ENCODE measurements at regions not wholly inside any gene's neighbourhood (a gene's known extent, or its start where the extent isn't known, plus 50 kb on each side); places are given as distances from the start of the nearest gene placed in this dataset.
A peak's percentile ranks its signal among the peaks of the same experiment; 100 is the strongest.

- Histone ChIP-seq H4K20me1 (ENCODE audit: insufficient read depth, low read length) (no peaks in the 10 kb centered on the region), H3K79me2 (ENCODE audit: insufficient read depth, low read length) (no peaks in the 10 kb centered on the region), H2AFZ (ENCODE audit: low read length) (no peak overlapping the region), H3K9me3 (ENCODE audit: low read depth, low read length) (no peaks in the 10 kb centered on the region), H3K4me3 (ENCODE audit: insufficient read depth, low read length) (no peak overlapping the region), H3K36me3 (ENCODE audit: insufficient read depth, low read length) (no peaks in the 10 kb centered on the region), H3K4me1 (ENCODE audit: insufficient read depth, low read length) (peaks cover 27% of the 10 kb centered on the region), H3K27me3 (ENCODE audit: insufficient read depth, low read length) (peaks cover 4% of the 10 kb centered on the region), H3K4me2 (ENCODE audit: insufficient read depth, low read length) (no peak overlapping the region), H3K27ac (ENCODE audit: low read depth, low read length) (peak overlapping the region; percentile 19)
- TF ChIP-seq, protein P1, sequence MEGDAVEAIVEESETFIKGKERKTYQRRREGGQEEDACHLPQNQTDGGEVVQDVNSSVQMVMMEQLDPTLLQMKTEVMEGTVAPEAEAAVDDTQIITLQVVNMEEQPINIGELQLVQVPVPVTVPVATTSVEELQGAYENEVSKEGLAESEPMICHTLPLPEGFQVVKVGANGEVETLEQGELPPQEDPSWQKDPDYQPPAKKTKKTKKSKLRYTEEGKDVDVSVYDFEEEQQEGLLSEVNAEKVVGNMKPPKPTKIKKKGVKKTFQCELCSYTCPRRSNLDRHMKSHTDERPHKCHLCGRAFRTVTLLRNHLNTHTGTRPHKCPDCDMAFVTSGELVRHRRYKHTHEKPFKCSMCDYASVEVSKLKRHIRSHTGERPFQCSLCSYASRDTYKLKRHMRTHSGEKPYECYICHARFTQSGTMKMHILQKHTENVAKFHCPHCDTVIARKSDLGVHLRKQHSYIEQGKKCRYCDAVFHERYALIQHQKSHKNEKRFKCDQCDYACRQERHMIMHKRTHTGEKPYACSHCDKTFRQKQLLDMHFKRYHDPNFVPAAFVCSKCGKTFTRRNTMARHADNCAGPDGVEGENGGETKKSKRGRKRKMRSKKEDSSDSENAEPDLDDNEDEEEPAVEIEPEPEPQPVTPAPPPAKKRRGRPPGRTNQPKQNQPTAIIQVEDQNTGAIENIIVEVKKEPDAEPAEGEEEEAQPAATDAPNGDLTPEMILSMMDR (IDR thresholded peaks at IDR 0.05; ENCODE audit: extremely low read depth, low read depth, low read length): no peak
- DNase-seq (ENCODE audit: insufficient read length, low spot score, missing footprints): no peak
These were observed 54.8 kb upstream of the DLG1 start for GRCh38 chr3:197353001-197353866.

DNA sequence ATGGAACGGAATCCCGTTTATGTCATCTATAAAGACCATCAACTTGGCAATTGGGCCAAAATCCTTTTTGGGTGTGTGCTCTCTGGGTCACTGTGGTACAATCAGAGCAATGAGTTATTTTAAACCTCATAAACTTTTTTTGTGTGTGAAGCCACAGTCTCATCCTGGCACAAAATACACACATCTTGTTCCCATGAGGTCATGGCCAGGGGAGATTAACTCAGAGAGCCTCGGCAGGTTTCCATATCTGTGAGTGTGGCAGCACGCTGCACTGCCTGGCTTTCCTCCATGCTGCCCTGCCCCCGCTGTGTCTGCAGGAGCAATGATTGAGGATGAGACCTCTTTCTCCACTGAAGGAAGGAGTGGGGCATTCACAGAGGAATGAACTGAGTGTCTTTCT lies 54.0 kb upstream of the DLG1 start:
- no peak overlapping the region for H3K4me3 ChIP-seq (ENCODE audit: insufficient read depth, low read length)
- no peak overlapping the region for H3K4me2 ChIP-seq (ENCODE audit: insufficient read depth, low read length)
- TF ChIP-seq, protein P1 (IDR thresholded peaks at IDR 0.05; ENCODE audit: extremely low read depth, low read depth, low read length): no peak
- H4K20me1 ChIP-seq (ENCODE audit: insufficient read depth, low read length): no peaks in the 10 kb centered on the region
- no peaks in the 10 kb centered on the region for H3K79me2 ChIP-seq (ENCODE audit: insufficient read depth, low read length)
- peaks cover 27% of the 10 kb centered on the region for H3K4me1 ChIP-seq (ENCODE audit: insufficient read depth, low read length)
- H3K9me3 ChIP-seq (ENCODE audit: low read depth, low read length): no peaks in the 10 kb centered on the region
- H2AFZ ChIP-seq (ENCODE audit: low read length): no peak overlapping the region
- no peaks in the 10 kb centered on the region for H3K36me3 ChIP-seq (ENCODE audit: insufficient read depth, low read length)
- H3K27ac ChIP-seq (ENCODE audit: low read depth, low read length): no peak overlapping the region
- peak; percentile 91 for DNase-seq (ENCODE audit: insufficient read length, low spot score, missing footprints)
- peaks cover 4% of the 10 kb centered on the region for H3K27me3 ChIP-seq (ENCODE audit: insufficient read depth, low read length)

DNA sequence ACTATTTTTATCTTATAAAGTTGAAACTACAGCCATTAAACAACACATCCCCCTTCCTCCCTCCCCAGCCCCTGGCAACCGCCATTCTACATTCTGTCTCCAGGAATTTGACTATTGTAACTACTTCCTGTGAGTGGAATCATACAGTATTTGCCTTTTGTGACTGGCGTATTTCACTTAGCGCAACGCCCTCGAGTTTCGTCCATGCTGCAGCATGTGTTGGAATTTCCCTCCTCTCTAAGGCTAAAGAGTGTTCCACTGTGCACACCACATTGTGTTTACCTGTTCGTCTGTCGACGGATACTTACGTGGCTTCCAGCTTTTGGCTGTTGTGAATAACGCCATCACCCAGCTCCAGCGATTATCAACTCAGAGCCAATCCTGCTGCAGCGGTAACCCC lies 52.0 kb upstream of the DLG1 start:
- peaks cover 27% of the 10 kb centered on the region for H3K4me1 ChIP-seq (ENCODE audit: insufficient read depth, low read length)
- H3K36me3 ChIP-seq (ENCODE audit: insufficient read depth, low read length): no peaks in the 10 kb centered on the region
- H3K4me3 ChIP-seq (ENCODE audit: insufficient read depth, low read length): no peak overlapping the region
- H2AFZ ChIP-seq (ENCODE audit: low read length): no peak overlapping the region
- H4K20me1 ChIP-seq (ENCODE audit: insufficient read depth, low read length): no peaks in the 10 kb centered on the region
- no peak overlapping the region for H3K27ac ChIP-seq (ENCODE audit: low read depth, low read length)
- TF ChIP-seq, protein P1 (IDR thresholded peaks at IDR 0.05; ENCODE audit: extremely low read depth, low read depth, low read length): no peak
- no peaks in the 10 kb centered on the region for H3K79me2 ChIP-seq (ENCODE audit: insufficient read depth, low read length)
- H3K9me3 ChIP-seq (ENCODE audit: low read depth, low read length): no peaks in the 10 kb centered on the region
- peaks cover 4% of the 10 kb centered on the region for H3K27me3 ChIP-seq (ENCODE audit: insufficient read depth, low read length)
- H3K4me2 ChIP-seq (ENCODE audit: insufficient read depth, low read length): no peak overlapping the region
- no peak for DNase-seq (ENCODE audit: insufficient read length, low spot score, missing footprints)

DNA sequence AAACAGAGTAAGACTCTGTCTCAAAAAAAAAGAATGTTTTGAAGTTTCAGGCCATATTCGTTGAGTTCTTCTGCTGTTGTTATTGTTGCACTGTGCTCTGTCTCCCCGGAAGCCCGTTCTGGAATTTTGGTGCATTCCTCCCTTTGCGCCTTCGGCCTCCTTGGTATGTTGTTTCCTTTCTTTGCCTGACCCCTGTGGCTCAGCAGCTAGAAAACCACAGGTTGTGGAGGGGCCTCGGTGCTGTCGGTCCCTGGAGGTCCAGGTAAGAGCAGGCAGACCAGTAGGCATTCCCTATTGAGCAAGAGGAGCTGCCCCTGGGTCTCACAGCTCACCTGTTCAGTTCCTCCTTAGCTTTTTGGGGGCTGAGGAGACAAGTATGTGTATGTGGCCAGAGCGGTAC lies 51.0 kb upstream of the DLG1 start:
- no peak for DNase-seq (ENCODE audit: insufficient read length, low spot score, missing footprints)
- no peak overlapping the region for H3K4me3 ChIP-seq (ENCODE audit: insufficient read depth, low read length)
- H3K36me3 ChIP-seq (ENCODE audit: insufficient read depth, low read length): no peaks in the 10 kb centered on the region
- H2AFZ ChIP-seq (ENCODE audit: low read length): no peak overlapping the region
- H3K9me3 ChIP-seq (ENCODE audit: low read depth, low read length): no peaks in the 10 kb centered on the region
- TF ChIP-seq, protein P1 (IDR thresholded peaks at IDR 0.05; ENCODE audit: extremely low read depth, low read depth, low read length): no peak
- no peaks in the 10 kb centered on the region for H4K20me1 ChIP-seq (ENCODE audit: insufficient read depth, low read length)
- H3K27ac ChIP-seq (ENCODE audit: low read depth, low read length): no peak overlapping the region
- H3K27me3 ChIP-seq (ENCODE audit: insufficient read depth, low read length): peaks cover 4% of the 10 kb centered on the region
- no peaks in the 10 kb centered on the region for H3K79me2 ChIP-seq (ENCODE audit: insufficient read depth, low read length)
- no peak overlapping the region for H3K4me2 ChIP-seq (ENCODE audit: insufficient read depth, low read length)
- H3K4me1 ChIP-seq (ENCODE audit: insufficient read depth, low read length): peaks cover 20% of the 10 kb centered on the region

All from osteoblast (primary cell).